ENCODE measurements at regions not wholly inside any gene's neighbourhood (a gene's known extent, or its start where the extent isn't known, plus 50 kb on each side); places are given as distances from the start of the nearest gene placed in this dataset.
A peak's percentile ranks its signal among the peaks of the same experiment; 100 is the strongest.

GRCh38 chr1:56073206-56073605 lies 506.2 kb downstream of the PLPP3 start:
- no peak for DNase-seq (ENCODE audit: low read depth)

DNA sequence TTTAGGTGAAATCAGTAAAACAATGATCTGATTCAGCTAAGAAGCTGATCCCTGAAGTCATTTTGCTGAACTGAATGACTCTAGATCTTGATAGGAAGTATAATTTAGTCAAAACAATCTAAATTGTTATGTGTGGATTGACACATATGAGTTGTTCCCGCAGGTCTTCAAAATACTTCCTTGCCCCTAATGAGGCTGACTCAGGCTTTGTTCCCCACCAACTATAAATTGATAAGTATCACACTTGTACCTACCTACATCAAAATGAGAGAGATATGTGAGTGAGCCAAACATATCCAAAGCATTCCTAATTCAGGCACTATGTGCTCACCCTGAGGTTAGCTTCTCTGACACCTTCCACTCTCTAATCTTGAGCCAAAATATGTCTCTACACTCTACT lies 507.1 kb downstream of the PLPP3 start:
- no peak for DNase-seq (ENCODE audit: low read depth)

DNA sequence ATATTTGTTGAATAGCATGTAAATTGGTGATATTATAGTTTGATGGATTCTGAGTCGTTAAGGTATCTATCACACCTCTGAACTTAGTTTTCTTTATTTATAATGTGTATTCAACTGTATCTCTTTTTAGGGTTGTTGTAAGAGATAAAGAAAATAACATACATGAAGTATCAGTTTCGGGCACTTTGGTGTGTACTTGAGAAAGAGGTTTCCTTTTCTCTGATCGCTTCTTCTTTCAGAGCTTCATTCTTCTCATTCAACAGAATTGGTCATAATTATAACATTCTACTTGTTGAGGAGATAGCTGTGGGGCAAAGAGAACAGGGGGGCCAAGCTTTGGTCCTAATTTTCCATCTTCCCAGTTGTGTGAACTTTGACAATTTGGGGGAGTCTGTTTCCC lies 508.0 kb downstream of the PLPP3 start:
- DNase-seq (ENCODE audit: low read depth), result no peak

GRCh38 chr1:56070601-56071000 lies 508.8 kb downstream of the PLPP3 start:
- no peak for DNase-seq (ENCODE audit: low read depth)

DNA sequence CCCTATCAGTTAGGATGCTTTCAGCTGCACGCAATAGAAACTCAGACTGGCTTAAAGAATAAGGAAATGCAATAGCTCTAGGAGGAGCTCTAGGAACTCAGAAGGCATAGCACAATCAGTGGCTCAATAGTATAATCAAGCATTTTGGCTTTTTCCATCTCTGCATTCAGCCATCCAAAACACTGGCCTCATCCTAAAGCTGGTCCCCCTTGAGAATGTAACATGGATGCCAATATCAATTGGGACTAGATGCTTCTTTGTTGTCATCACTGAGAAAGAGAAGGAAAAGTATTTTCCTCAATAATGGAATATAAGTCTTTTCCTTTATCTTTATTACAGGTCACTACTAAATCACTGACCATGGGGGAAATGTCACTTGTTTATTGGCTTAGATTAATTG lies 509.5 kb downstream of the PLPP3 start:
- no peak for DNase-seq (ENCODE audit: low read depth)

DNA sequence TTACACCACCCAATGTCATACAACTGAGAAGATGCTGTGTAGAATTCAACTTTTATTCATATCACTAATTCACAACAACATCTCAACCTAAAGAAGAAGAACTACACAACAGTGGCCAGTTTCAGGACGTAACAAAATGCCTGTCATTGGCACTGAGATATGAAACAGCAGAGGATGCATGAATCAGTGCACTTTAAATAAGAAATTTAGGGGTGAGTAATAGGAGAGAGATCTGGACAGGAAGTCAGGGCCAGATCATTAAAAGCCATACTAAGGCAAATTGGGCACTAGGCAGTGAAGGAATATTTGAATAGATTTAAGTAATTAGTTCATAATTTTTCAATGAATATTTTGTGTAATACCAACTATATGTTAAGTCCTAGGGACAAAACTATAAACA lies 510.5 kb downstream of the PLPP3 start:
- peak; percentile 77 for DNase-seq (ENCODE audit: low read depth)

GRCh38 chr1:56068210-56068609 lies 511.2 kb downstream of the PLPP3 start:
- no peak for DNase-seq (ENCODE audit: low read depth)

- DNase-seq (ENCODE audit: low read depth), result peak; percentile 48
These were observed 513.6 kb downstream of the PLPP3 start for GRCh38 chr1:56065729-56066128.

DNA sequence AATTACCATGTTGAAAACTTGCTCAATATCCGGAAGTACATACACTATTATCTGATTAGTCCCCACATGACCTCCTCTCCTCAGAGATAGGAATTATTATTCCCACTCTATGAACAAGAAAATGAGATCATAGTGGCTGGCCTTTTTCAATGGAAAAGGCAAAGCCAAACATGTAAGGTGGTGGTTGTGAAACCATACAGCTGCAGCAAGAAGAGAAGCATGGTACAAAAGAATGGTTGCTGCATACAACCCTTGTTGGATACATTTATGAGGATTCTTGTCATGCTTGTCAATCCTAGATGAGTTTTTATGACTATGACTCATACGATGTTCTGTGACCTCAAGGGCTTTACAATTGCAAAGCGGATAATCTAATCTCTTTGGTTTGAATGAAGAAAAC lies 514.7 kb downstream of the PLPP3 start:
- DNase-seq (ENCODE audit: low read depth), result peak; percentile 52

DNA sequence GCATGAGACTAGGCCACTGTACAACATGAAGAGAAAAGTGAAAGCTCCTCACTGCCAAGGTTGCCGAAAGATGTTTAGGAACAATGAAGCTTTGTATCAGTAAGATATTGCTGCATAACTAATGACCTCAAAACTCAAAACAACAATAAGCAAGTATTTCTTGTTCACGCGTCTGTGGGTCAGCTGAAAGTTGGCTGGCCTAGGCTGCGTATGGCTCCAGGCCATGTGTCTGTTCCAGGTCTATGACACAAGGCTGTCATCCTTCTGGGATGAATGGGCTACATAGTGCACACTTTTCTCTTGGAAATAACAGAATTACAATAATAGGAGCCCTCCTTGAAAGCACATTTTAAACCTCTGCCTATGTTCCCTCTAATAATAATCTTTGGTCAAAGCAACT lies 515.9 kb downstream of the PLPP3 start:
- DNase-seq (ENCODE audit: low read depth), result no peak

DNA sequence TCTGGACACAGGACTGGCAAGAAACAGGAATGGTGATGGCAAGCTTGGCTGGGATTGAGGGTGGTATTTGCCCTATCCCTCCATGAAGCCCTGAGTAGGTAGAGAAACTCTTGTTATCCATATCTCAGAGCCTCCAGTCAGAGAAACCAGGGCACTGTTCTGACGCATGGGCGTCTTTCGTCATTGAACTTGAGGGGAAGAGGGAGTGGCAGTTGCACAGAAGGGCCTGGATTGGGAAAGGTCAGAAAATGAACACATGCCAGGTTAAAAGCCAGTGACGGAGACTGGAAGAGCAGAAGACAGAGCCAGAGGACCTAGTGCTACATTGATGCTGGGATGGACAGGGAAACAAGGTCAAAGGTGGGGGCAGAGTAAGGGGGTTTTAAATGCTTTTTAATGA lies 516.7 kb downstream of the PLPP3 start:
- DNase-seq (ENCODE audit: low read depth), result no peak

DNA sequence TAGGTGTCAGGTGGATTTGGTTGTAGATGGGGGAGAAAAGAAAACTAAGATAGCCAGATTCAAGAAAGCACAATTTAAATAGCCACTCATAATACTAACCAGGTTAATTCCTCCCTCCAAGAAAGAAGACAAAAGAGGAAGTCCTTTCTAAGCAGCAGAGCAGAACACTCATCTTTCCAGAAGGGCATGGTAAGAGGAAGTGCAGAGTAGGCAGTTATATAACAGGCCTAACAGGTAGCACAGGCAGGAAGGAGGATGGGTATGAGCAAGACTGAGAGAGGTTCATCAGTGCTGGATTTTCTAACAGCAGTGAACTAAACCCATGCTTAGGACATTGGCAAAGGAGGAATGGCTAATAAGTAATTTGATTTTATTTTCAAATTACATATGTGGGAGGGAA lies 517.5 kb downstream of the PLPP3 start:
- DNase-seq (ENCODE audit: low read depth), result no peak

DNA sequence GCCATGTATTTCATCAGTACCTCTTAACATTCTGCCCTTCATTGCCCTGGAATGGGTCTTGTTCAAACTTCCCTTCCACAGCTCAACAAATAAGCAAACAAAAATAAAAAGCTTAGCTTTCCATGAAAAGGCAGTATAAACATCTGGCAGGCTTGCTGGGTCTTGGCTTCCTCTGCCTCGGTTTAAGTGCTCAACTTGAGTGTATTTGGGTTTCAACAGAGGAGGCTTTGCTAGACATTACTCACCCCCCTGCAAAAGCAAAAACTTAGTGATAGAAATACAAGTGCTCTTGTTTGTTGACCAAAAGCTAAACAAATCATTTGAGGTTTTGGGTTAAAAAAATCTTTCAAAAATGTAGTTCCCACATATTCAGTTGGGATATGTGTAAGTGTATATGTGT lies 518.5 kb downstream of the PLPP3 start:
- no peak for DNase-seq (ENCODE audit: low read depth)

- no peak for DNase-seq (ENCODE audit: low read depth)
These were observed 521.6 kb downstream of the PLPP3 start for GRCh38 chr1:56057466-56058405.

DNA sequence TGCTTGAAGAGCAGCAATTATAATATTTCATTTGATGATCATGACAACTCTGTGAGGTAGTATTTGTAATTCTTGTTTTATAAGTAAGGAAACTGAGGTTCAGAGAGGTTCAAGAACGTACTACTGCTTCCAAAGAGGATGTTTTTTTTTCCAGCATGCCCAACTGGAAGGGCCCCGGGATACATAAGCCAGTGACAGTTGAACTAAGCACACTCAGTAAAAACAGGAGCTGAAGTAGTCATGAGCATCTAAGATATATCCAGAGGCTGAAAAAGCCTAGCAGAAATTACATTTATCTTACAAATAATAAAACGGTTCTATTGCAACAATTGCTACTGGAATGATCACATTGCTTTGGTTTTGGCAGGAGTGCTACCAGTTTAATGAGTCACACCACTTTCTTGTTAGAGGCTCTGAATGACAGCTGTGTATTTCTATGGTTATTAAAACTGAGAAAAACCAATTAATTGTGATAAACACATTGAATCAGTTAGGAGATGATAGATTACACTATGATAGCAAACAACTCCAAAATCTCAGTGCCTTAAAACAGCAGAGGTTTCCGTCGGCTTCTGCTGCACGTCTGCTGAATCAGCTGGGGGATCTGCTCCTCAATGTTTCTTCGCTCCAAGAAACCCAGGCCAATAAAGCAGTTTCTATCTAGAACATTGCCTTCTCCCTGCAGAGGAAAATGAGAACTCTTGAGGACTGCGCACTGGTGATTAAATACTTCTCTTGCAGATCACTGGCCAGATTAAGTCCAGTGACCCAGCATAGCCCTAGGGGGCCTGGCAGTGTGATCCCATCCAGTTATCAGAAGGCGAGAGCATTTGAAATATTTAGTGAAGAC lies 522.7 kb downstream of the PLPP3 start:
- DNase-seq (ENCODE audit: low read depth), result no peak

DNA sequence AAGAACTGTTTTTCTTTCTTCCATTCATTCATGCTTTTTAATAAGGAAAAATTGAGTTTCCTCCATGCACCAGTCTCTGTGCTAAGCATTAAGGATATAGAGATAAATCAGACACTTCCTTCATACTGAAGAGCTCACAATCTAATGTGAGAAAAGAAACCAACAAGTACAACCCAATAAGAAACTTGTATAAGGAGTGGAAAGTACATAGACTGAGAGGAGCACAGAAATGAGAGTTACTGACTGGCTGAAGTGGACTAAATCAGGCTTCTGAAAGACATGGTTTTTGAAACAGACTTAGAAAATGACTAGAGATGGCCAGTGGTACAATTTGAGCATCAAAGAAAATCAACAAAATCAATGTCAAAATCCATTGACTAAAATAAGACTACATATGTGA lies 524.4 kb downstream of the PLPP3 start:
- DNase-seq (ENCODE audit: low read depth), result no peak

DNA sequence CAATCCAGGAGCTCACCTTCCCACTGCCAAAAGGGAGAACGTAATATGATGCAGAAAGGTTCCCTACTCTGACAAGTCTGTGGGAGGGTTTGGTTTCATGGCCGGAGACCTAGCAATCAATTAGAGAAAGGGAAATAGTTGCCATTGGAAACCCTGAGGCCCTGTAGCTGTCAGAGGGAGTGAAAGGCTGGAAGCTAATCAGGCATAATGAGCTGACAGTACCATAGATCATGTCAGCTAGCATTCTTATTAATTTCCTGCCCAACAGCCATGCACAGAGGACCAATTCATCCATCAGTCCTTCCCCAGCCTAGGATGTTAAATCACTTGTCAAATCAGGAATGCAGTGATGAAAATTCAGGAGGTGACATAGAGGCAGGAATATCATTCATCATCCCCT lies 527.3 kb downstream of the PLPP3 start:
- DNase-seq (ENCODE audit: low read depth), result no peak

DNA sequence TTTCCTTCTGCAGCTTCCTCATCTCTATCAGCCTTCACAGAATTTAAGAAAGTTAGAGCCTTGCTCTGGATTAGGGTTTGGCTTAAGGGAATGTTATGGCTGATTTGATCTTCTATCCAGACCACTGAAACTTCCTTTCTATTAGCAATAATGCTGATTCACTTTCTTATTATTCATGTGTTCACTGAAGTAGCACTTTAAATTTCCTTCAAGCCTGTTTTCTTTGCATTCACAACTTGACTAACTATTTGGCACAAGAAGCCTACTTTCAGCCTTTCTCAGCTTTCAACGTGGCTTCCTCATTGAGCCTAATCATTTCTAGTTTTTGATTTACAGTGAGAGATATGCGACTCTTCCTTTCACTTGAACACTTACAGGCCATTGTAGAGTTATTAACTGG lies 528.5 kb downstream of the PLPP3 start:
- no peak for DNase-seq (ENCODE audit: low read depth)

DNA sequence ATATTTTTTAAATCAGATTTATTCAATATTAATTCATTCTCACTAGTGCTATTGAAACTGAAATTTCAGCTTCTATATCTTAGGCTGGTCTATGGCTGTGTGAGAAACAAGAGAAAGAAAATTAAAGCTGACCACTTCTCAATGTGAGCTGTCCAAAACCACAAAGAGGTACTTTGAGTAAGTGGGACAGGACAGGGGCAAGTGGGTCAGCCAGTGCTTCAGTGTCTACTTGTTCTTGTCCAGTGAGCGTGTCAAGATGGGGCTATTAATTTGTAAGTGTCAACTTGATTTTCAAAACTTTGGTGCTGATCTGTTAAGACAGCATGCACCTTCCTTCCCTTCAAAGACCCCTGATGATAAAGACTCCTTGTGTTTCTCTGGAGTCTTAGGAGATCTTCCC lies 533.9 kb downstream of the PLPP3 start:
- DNase-seq (ENCODE audit: low read depth), result no peak

DNA sequence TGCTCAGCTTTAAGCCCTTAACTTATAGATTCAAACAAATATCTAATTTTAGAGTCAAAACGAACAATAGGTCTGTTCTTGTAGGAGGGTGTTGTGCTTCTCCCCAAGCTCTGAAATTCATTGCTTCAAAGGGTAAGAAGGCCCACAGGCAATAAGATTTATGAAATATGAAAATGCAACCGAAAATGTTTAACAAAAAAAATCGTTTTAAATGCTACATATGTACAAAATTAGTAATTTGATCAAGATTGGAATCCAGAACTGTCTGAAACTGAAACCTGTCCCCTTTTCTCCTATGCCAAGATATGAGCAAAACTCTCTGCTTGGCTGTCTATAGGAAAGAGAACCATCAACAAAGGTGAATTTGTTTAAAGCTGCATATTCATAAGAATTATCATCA lies 534.3 kb downstream of the PLPP3 start:
- no peak for DNase-seq (ENCODE audit: low read depth)

DNA sequence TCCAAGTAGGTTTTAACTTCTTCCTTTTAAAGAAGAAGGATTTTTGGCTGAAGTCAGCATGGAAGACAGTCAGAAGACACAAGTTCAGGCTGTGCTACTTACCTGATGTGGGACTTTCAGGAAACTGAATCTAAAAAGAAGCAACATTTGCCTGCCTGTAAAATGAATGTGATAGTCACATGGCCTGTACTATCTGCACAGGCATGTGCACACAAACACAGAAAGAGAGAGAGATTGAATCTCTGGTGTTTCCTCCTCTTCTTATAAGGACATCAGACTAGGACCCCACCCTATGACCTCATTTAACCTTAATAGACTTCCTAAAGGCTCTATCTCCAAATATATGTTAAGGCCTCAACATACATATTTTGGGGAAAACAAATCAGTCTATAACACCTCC lies 542.9 kb downstream of the PLPP3 start:
- no peak for DNase-seq (ENCODE audit: low read depth)

GRCh38 chr1:56034847-56035481 lies 544.4 kb downstream of the PLPP3 start:
- DNase-seq (ENCODE audit: low read depth), result no peak

DNA sequence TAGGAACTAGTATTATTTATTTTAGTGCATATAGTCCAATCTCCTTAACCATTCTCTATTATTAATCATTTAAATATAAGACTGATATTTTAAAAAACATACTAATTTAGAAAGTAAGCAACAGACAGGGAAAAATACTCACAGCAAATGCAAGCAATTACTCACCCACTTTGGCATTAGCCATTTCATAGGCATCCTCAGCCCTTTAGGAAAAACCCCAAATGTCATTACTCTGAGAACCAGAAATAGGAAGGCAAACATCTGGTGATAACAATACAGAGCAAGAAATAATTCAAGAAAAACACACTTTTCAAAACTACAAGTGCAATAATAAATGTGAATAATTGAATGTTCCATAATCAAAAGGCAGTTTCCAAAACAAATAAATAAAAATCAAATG lies 545.1 kb downstream of the PLPP3 start:
- peak; percentile 12 for DNase-seq (ENCODE audit: low read depth)

Measured in ELR (cell line).